Suppressor macrophage (primary cell): ENCODE measurements at regions not wholly inside any gene's neighbourhood (a gene's known extent, or its start where the extent isn't known, plus 50 kb on each side); places are given as distances from the start of the nearest gene placed in this dataset.
A peak's percentile ranks its signal among the peaks of the same experiment; 100 is the strongest.

Experiments
- DNase-seq, 4 experiments: peaks; one replicate each; pipeline ENCODE4 v3.0.0-alpha.2; 2020 to 2022

- no peak for DNase-seq
Observed at GRCh38 chr13:31442571-31442970, 242.8 kb downstream of the B3GLCT start.

GRCh38 chr13:31444266-31444856 lies 244.6 kb downstream of the B3GLCT start:
- DNase-seq = no peak

- DNase-seq = no peak
Observed at GRCh38 chr13:31452525-31452924, 252.8 kb downstream of the B3GLCT start.

GRCh38 chr13:31455581-31455980 lies 255.8 kb downstream of the B3GLCT start:
- no peak for DNase-seq

- DNase-seq = no peak
Observed at GRCh38 chr13:31456056-31456455, 256.3 kb downstream of the B3GLCT start.

GRCh38 chr13:31460061-31460460 lies 260.3 kb downstream of the B3GLCT start:
- no peak for DNase-seq

GRCh38 chr13:31461923-31462322 lies 262.1 kb downstream of the B3GLCT start:
- no peak for DNase-seq

GRCh38 chr13:31462766-31463165 lies 263.0 kb downstream of the B3GLCT start:
- no peak for DNase-seq

- DNase-seq = no peak
Observed at GRCh38 chr13:31468114-31468902, 268.5 kb downstream of the B3GLCT start.

- DNase-seq = no peak
Observed at GRCh38 chr13:31469377-31469776, 269.6 kb downstream of the B3GLCT start.

- no peak for DNase-seq
Observed at GRCh38 chr13:31476266-31476665, 263.1 kb upstream of the RXFP2 start.

GRCh38 chr13:31476753-31477152 lies 262.6 kb upstream of the RXFP2 start:
- DNase-seq = no peak

- DNase-seq = no peak
Observed at GRCh38 chr13:31477961-31478360, 261.4 kb upstream of the RXFP2 start.

- DNase-seq = peak in 2 of 4 experiments; percentile 4 to 21
Observed at GRCh38 chr13:31485183-31485582, 254.1 kb upstream of the RXFP2 start.

GRCh38 chr13:31485651-31486051 lies 253.7 kb upstream of the RXFP2 start:
- no peak for DNase-seq

- no peak for DNase-seq
Observed at GRCh38 chr13:31495336-31495735, 244.0 kb upstream of the RXFP2 start.

- no peak for DNase-seq
Observed at GRCh38 chr13:31499274-31499673, 240.1 kb upstream of the RXFP2 start.

- no peak for DNase-seq
Observed at GRCh38 chr13:31503626-31504025, 235.7 kb upstream of the RXFP2 start.

- DNase-seq = no peak
Observed at GRCh38 chr13:31504918-31505317, 234.4 kb upstream of the RXFP2 start.

GRCh38 chr13:31512331-31512730 lies 227.0 kb upstream of the RXFP2 start:
- no peak for DNase-seq

GRCh38 chr13:31514932-31515331 lies 224.4 kb upstream of the RXFP2 start:
- DNase-seq = no peak

- DNase-seq = no peak
Observed at GRCh38 chr13:31515427-31515826, 223.9 kb upstream of the RXFP2 start.

- no peak for DNase-seq
Observed at GRCh38 chr13:31517599-31517998, 221.7 kb upstream of the RXFP2 start.

GRCh38 chr13:31518645-31519044 lies 220.7 kb upstream of the RXFP2 start:
- DNase-seq = no peak

- DNase-seq = no peak
Observed at GRCh38 chr13:31521435-31521834, 217.9 kb upstream of the RXFP2 start.
